GM12878 (cell line): ENCODE measurements at regions not wholly inside any gene's neighbourhood (a gene's known extent, or its start where the extent isn't known, plus 50 kb on each side); places are given as distances from the start of the nearest gene placed in this dataset.

ENCODE experiments used
- ATAC-seq: fragments of 200-7000 bp; cut with Tn5 transposase; 3 replicates; pipeline ENCODE4 v1.9.1; 2020; ENCODE audit warnings: mild to moderate bottlenecking, moderate library complexity
- BruUV-seq: library from RNA; stranded (reverse); fragments of 400-500 nt; replicated peaks from 2 replicates; lab custom pipeline; 2021; lab: Mats Ljungman, UMichigan
- CTCF ChIA-PET: fragments of 300-600 bp; sonication (Branson Sonifier 250); formaldehyde crosslinking; extraction: SDS; loops from one replicate; lab custom pipeline; 2021; ENCODE audit warnings: inconsistent platforms; lab: Yijun Ruan, JAX
- POLR2A ChIA-PET: fragments of 350-600 bp; formaldehyde crosslinking; extraction: SDS; loops from one replicate; lab custom pipeline; 2021; ENCODE audit warnings: inconsistent platforms; lab: Charles Lee
- RAD21 ChIA-PET: fragments of 300-600 bp; sonication (Branson Sonifier 250); formaldehyde crosslinking; loops from one replicate; lab custom pipeline; 2023; ENCODE audit warnings: antibody characterized with exemption; ENCODE audit not compliant: unreplicated experiment; lab: Charles Lee
- SMC1A ChIA-PET: fragments of 300-600 bp; sonication (Branson Sonifier 250); formaldehyde crosslinking; loops from one replicate; lab custom pipeline; 2023; ENCODE audit not compliant: unreplicated experiment, uncharacterized antibody; lab: Charles Lee
- DNase-seq: peaks from one replicate; pipeline ENCODE4 v3.0.0-alpha.2; 2011; ENCODE audit warnings: low read depth, low spot score
- FAIRE-seq: peaks from 3 replicates; lab custom pipeline; 2011; peaks lifted over from hg19 to GRCh38; lab: Jason Lieb, UNC
- H2AFZ ChIP-seq: 2 replicates; pipeline ENCODE4 v1.6.0; 2011; ENCODE audit warnings: low read depth, low read length, control low read depth; ENCODE audit not compliant: control insufficient read depth
- H3K27ac ChIP-seq: 2 replicates; pipeline ENCODE4 v1.5.1; 2011; ENCODE audit warnings: control low read depth; ENCODE audit not compliant: control insufficient read depth, insufficient read depth
- H3K27me3 ChIP-seq, 2 experiments: replicated peaks in 1 of 2; 2 replicates each; pipeline versions ENCODE4 v1.6.0 to v1.6.1; 2011; ENCODE audit warnings: low read length in 1 of 2; ENCODE audit not compliant: control insufficient read depth in 2 of 2, insufficient read depth in 2 of 2
- H3K36me3 ChIP-seq, 2 experiments: 2 replicates each; pipeline ENCODE4 v1.5.1; 2011; ENCODE audit warnings: low read length in 1 of 2; ENCODE audit not compliant: control insufficient read depth in 2 of 2, insufficient read depth in 2 of 2
- H3K4me1 ChIP-seq: 2 replicates; pipeline ENCODE4 v1.6.1; 2011; ENCODE audit warnings: mild to moderate bottlenecking, low read length, moderate library complexity, mixed read lengths; ENCODE audit not compliant: control insufficient read depth, insufficient read depth
- H3K4me2 ChIP-seq: 2 replicates; pipeline ENCODE4 v1.6.0; 2011; ENCODE audit warnings: control low read depth; ENCODE audit not compliant: control insufficient read depth, insufficient read depth
- H3K4me3 ChIP-seq: fragments of 200-600 bp; sonication (generic); 2 replicates; pipeline ENCODE4 v1.5.1; 2016
- H3K79me2 ChIP-seq: 2 replicates; pipeline ENCODE4 v1.6.0; 2011; ENCODE audit warnings: low read length; ENCODE audit not compliant: control insufficient read depth, insufficient read depth
- H3K9ac ChIP-seq: 2 replicates; pipeline ENCODE4 v1.8.0; 2011; ENCODE audit warnings: low read length, control low read depth, mixed read lengths; ENCODE audit not compliant: control insufficient read depth, insufficient read depth
- H3K9me3 ChIP-seq: replicated peaks from 3 replicates; pipeline ENCODE4 v1.5.1; 2011; ENCODE audit warnings: mild to moderate bottlenecking, low read length; ENCODE audit not compliant: control insufficient read depth, insufficient read depth
- H4K20me1 ChIP-seq: 2 replicates; pipeline ENCODE4 v1.6.0; 2011; ENCODE audit not compliant: control insufficient read depth, insufficient read depth
- CBX3 ChIP-seq: fragments of 200-600 bp; sonication (generic); IDR thresholded peaks from 2 replicates; pipeline ENCODE4 v1.6.1; 2016; ENCODE audit warnings: low read depth, borderline replicate concordance
- IRF3 ChIP-seq: fragments of 450-650 bp; IDR thresholded peaks from 2 replicates; pipeline ENCODE4 v1.6.1; 2014; ENCODE audit warnings: mild to moderate bottlenecking
- RUNX3 ChIP-seq: IDR thresholded peaks from 2 replicates; pipeline ENCODE4 v1.6.1; 2012; ENCODE audit warnings: low read length, inconsistent platforms
- ZBED1 ChIP-seq: IDR thresholded peaks from 2 replicates; pipeline ENCODE4 v1.6.1; 2016; ENCODE audit warnings: borderline replicate concordance
- WGBS: methylation state at CpG from one replicate; pipeline ENCODE4 v1.1.6; 2016; ENCODE audit warnings: low lambda C conversion rate; ENCODE audit not compliant: insufficient replicate concordance, insufficient coverage; ENCODE audit errors: missing lambda C conversion rate; 5-methylcytosine and 5-hydroxymethylcytosine counted together
- in situ Hi-C: fragments of 300-500 bp; cut with MboI; formaldehyde crosslinking; loops from 9 replicates; pipeline ENCODE4 v1.14.3; 2018; ENCODE audit warnings: mixed read lengths
- intact Hi-C: fragments of 100-400 bp; cut with micrococcal nuclease; formaldehyde crosslinking; loops from one replicate; pipeline ENCODE4 v1.14.2; 2022; ENCODE audit not compliant: unreplicated experiment

- TF ChIP-seq IRF3, result no peak
- TF ChIP-seq CBX3, result no peak
Measured at GRCh38 chr6:21381331-21381963, 212.1 kb upstream of the SOX4 start (continued).

GRCh38 chr6:21382821-21383449, 210.6 kb upstream of the SOX4 start:
- H3K27me3 ChIP-seq, result no peaks in the 10 kb centered on the region
- no peaks in the 10 kb centered on the region for H3K4me1 ChIP-seq
- H4K20me1 ChIP-seq, result no peaks in the 10 kb centered on the region
- RAD21 ChIA-PET, result interaction anchor here (0.6 to 0.7 kb wide), 2 partner anchors 254 to 544 kb away, joined by 3 read pairs; no protein-coding TSS in a partner anchor
- 0 out of 2 replicates have a peak, but pooled peaks have one; percentile 22 for TF ChIP-seq RUNX3
- no peak for TF ChIP-seq ZBED1
- FAIRE-seq (no peak), ATAC-seq (no peak), DNase-seq (no peak)
- no peak overlapping the region for H2AFZ ChIP-seq
- no peaks in the 10 kb centered on the region for H3K36me3 ChIP-seq
- no peak overlapping the region for H3K4me3 ChIP-seq
- SMC1A ChIA-PET, result interaction anchor here (0.7 kb wide), 1 partner anchor 484 kb away, joined by 3 read pairs; no protein-coding TSS in a partner anchor
- no peaks in the 10 kb centered on the region for H3K79me2 ChIP-seq
- BruUV-seq, result no TSS peak
- in situ Hi-C loops (no loop called here), intact Hi-C loops (no loop called here)
- no peak overlapping the region for H3K4me2 ChIP-seq
- 77% methylated on average over 12 of the region's 12 CpGs for WGBS
- H3K27ac ChIP-seq, result no peak overlapping the region
- H3K9me3 ChIP-seq, result no peaks in the 10 kb centered on the region; the same call in 2 of the 3 replicates
- CTCF ChIA-PET, result interaction anchor here (1.2 kb wide), 1 partner anchor 13 kb away, joined by 3 read pairs; no protein-coding TSS in a partner anchor
- POLR2A ChIA-PET, result interaction anchor here (1.1 kb wide), 1 partner anchor 14 kb away, joined by 6 read pairs; no protein-coding TSS in a partner anchor
- no peak overlapping the region for H3K9ac ChIP-seq
